GM21447 (cell line): ENCODE measurements at regions not wholly inside any gene's neighbourhood (a gene's known extent, or its start where the extent isn't known, plus 50 kb on each side); places are given as distances from the start of the nearest gene placed in this dataset.

Experiments used
- ATAC-seq: cut with Tn5 transposase; IDR thresholded peaks from one replicate; pipeline ENCODE4 v1.9.1; 2021; ENCODE audit not compliant: unreplicated experiment

DNA sequence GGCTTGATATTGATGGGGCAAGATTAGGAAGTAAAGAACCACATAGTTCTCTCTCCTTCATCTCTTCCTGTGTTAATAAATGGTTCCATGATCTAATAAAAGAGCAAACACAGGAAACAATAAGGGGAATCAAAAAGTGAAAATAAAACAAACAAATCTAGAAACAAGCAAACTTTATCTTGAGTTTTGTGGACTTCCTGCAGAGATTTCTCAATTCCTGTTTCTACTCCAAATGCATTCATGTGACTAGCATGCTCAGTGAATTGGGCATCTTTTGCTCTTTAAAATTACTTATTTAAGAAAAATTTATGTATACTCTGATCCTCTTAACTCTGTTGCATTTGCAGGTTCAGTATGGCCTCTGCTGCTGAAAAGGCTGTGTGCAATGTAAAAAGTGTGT is 682.0 kb downstream of the KCTD8 start:
- ATAC-seq, result no peak

DNA sequence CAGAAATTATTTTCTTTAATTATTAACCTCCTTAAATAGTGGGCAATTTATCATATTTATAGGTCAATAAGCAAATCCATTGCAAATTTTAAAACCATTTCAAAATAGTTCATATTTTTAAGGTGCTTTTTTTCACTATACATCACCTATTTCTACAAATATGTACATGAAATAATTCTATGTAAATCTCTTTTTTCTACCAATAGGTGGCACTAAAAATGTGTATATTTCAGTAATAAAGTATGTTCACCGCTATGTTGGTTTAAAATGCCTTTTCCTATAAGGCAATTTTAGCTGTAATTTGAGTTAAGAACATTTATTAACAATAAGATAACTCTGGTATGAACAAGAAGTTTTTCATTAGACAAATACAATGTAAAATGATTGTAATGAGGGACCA is 672.2 kb downstream of the KCTD8 start:
- no peak for ATAC-seq

DNA sequence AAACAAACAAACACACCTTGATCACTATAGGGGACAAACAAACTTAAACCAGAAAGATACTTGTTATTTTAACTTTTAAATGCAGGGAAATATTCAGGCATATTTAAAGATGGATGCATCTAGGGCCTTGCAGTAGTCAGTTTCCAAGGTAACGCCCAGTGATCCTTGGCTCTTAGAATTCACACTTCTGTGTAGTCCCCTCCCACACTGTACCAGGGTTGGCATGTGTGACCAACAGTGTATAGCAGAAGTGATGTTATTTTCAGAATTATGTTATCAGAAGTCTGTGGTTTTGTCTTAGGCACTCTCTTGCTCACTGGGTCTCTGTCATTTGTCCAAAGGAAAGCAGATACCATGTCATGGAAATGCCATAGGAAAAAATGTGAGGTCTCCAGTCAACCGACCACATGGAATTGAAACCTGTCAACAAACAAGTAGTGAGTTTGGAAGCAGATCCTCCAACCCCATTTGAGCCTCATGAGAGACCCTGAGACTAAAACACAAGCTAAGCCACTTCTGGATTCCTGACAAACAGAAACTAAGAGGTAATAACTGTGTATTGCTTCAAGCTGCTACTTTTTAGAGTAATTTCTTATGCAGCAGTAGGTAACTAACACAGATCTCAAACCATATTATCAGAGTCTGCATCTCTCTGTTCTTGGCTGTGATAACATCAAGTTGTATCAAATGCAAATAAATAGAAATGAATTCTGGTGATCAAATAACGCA is 670.3 kb downstream of the KCTD8 start:
- ATAC-seq, result no peak

DNA sequence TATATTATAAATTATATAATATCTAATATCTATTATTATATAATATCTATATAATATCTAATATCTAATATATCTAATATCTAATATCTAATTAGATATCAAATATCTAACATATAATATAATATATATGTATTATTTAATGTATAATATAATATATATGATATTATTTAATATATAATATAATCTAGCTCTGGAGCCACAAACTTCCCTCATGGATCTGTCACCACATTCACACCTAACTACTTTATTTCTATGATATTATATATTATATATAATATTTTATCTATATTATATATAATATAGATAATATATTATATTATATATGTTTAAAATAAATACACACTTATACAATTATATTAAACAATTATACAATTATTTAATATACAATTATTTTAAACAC is 667.5 kb downstream of the KCTD8 start:
- no peak for ATAC-seq

DNA sequence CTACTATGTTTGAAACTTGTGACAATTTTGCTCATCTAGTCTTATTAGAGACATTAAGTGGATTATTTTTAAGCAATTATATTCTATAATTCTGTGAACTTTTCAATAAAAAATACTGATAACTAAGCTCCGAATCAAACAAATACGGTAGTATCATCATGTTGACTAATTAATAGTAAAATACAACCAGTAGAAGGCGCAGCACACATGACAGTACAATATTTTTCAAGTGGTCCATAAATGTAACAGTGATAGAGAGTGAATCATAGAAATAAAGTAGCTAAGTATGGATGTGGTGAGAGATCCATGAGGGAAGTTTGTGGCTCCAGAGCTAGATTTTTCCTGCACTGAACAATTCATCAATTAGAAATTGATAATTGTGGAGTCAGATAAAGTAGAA is 666.2 kb downstream of the KCTD8 start:
- no peak for ATAC-seq

DNA sequence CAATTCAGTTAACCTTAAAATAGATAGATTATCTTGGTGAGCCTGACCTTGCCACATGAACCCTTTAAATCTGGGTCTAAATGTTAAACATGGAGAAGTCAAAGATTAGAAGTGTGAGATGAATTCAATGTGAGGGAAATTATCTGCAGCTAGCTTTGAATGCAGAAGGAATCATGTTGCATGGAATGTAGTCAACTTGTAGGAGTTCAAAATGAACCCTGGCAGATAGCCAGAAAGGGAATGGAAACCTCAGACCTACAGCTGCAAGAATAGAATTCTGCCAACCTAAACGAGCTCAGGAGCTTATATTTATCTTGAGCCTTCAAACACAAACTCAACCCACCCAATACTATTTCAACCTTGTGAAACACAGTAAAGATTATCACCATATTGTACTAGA is 632.5 kb downstream of the KCTD8 start:
- no peak for ATAC-seq

DNA sequence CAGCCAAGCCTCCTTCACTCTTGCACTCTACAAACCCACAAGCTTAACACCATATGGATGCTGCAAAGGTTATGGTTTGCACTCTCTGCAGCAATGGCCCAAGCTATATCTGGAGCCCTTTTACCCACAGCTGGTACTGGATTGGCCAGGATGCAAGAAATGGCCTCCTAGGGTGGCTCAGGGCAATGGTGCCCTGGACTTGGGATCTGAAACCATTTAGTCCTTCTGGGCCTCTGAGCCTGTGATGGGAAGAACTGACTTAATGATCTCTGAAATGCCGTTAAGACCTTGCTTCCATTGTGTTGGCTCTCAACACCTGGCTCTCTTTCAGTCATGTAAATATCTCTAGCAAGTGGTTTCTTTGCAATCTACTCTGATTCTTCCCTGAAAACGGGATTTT is 626.0 kb downstream of the KCTD8 start:
- ATAC-seq, result no peak

DNA sequence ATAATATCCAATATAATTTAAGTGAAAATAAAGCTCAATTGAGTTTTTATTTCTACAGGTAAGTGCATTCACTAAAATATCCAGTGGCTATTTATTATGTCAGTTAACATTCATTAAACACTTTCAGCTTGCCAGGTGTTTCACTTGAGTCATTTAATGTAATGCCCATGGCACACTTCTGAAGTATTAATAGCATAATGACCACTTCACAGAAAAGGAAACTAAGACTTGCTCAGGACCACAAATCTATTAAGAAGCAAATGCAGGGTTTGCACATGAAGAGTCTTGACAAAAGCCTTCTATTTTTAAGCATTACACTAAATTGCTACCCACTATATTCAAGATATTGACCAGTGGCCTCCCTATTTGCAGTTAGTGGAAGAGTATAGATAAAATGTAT is 612.7 kb downstream of the KCTD8 start:
- ATAC-seq, result no peak

DNA sequence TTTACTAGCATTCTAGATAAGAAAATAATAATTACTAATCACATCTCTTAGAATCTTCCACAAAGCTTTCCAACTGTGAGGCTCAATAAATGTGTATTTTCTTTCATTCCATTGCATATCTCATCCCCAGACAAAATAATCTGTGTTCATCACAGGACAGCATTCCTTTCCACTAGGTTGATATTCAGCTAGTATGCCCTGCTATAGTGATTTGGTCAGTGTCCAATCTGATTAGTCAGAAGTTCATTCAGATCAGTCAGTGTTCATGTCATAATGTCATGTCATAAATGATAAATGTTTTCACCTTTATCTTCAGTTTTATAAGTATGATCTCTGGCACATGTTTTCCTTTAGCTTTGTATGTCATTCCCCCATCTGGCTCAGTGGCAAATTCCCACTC is 611.4 kb downstream of the KCTD8 start:
- no peak for ATAC-seq

DNA sequence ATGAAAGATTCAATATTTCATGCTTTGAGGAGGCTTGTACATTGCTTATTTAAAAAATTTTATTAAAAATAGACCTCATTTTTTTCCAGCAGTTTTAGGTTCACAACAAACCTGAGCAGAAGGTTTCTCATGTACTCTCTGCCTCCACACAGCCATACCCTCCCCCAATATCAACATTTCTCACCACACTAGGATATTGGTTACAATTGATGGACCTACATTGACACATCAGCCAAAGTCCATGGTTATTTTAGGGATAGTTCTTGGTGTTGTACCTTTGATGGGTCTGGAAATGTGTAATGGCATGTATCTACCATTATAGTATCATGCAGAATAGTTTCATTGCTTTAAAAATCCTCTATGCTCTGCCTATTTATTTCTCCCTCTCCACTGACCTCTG is 611.0 kb downstream of the KCTD8 start:
- ATAC-seq, result no peak

DNA sequence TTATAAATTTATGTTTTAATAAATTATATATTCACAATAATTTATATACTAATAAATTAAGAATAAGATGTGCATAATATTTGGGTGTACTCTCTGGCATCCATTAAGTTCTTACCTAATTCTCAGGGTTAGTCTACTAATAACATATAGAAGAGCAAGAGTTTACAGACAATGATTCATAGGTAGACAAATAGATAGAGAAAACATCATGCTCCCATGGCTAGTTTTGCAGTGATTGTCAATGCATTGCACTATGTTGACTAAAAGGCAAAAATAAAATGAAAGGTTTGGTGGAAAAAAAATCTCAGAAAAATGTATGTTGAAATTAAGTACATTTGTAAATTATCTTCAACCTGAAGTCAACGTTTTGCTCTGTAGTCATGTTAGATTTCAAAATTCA is 606.0 kb downstream of the KCTD8 start:
- no peak for ATAC-seq

DNA sequence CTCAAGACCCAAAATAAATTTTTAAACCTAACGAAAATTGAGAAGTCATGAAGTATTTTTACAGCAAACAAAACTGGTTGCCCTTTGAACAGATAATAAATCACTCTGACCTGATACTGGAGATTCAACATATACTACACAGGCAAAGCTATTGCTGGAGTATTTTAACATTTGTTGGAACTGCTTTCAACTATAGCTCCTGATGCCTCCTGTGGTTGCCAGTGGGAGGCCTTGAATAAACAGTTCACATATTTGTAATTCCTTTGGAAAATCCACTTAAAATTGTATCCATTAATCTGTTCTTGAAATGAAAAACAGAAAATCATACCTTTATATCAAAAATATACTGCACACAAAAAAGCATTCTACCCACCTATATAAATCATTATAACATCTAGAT is 605.1 kb downstream of the KCTD8 start:
- ATAC-seq, result no peak

DNA sequence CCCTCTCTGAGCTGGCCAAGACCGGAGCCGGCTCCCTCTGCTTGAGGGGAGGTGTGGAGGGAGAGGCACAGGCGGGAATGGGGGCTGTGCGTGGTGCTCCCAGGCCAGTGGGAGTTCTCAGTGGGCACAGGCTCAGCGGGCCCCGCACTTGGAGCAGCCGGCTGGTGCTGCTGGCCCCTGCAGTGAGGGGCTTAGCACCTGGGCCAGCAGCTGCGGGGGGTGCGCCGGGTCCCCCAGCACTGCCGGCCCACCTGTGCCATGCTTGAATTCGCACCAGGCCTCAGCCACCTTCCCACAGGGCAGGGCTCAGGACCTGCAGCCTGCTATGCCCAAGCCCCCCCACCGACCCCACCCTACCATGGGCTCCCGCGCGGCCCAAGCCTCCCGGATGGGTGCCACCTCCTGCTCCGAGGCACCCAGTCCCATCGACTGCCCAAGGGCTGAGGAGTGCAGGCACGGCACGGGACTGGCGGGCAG is 602.5 kb downstream of the KCTD8 start:
- no peak for ATAC-seq

DNA sequence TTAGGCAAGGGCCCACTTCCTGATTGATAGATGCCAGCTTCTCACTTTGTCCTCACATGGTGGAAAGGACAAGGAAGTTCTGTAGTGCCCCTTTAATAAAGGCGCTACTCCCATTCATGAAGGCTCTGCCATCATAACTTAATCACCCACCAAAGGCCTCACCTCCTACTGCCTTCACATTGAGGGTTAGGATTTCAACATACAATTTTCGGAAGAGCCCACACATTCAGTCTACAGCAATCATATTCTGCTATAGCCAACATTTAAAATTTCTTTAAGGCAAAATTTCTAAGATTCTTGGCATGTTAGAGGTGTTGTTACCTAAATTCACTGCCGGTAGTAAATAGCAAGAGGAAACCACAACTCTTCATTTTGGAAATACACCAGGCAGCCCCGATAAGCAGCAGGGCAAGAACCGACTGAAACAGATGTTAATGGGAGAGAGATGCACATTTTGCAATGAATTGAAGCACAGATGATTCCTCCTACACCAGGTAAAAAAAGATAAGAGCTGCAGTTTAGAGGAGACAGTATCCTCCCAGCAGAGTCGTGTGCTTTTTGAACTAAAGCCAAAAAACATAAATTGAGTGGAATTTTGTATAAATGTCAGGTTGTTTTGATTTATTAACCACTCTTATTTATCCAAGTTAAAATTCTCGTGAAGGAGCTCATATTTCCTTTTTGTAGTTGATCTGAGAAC is 594.9 kb downstream of the KCTD8 start:
- ATAC-seq, result no peak

DNA sequence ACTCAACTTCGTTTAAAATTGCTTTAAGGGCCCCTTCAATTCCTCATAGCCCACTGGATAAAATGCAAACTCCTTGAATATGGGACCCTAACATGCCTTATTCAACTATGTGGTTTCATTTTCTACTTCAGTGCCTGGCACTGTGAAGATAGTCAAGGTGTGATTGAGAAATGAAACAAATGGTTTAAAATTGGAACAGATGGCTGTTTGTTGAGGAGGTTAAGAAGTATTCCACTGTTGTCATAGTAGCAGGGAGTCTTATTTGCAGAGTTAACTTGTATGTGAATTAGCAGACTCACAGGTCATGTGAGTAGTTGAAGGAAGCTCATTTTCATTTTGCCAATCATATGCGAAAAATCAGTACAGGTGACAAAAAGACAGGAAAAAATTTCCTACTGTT is 593.3 kb downstream of the KCTD8 start:
- ATAC-seq, result no peak

DNA sequence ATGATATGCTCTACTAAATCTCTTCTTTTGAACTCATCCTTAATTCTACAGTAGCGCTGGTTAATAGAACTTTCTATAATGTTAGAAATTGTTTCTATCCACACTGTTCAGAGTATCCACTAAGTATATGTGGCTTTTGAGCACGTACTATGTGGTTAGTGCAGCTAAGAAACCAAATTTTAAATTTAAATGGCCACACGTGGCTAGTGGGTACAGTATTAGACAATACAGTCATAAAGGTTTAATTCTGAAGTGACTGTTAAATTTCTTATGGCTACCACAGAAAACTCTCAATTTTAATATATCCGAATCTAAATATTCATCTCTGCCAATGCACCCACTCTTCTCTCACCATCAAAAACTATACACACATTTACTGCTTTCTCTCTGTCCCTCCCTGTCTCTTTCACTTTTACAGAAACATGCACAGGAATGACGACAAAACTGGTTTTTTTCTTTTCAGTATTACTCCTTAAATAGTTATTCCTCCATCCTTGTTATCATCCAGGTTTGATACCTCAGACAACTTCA is 583.9 kb downstream of the KCTD8 start:
- ATAC-seq, result no peak

DNA sequence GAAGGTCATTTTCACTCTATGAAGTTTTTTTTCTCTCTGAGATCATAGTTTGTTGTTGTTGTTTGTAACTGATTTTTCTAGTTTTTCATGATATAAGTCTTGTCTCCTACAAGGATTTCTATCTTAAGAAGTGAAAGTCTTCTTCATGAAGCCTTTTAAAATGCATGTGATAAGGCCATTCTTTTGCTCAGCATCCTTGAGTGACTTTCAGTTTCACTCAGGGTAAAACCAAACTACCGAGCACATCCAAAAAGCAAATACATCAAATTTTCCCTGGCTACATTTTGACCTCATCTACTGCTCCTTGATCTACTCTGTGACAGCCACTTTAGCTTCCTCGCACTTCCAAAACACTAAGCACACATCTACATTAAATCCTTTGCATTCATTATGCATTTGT is 580.7 kb downstream of the KCTD8 start:
- no peak for ATAC-seq

DNA sequence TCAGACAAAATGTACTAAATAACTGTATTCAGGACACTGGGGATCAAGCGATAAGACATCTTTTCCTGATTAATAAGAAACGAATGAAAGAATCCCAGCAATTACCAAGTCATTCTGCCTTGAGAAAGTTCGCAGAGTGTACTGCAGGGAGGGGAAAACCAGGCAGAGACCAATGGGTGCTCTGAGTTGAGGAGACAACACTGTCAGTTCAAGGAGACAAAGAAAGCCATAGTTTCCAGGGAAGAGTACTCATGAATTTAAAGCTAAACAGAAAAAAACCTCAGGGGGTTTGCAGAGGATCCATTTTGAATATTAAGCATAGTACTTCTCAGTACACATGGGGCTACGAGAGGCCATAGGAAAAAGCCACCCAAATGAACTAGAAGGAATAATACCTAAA is 573.0 kb downstream of the KCTD8 start:
- ATAC-seq, result no peak

DNA sequence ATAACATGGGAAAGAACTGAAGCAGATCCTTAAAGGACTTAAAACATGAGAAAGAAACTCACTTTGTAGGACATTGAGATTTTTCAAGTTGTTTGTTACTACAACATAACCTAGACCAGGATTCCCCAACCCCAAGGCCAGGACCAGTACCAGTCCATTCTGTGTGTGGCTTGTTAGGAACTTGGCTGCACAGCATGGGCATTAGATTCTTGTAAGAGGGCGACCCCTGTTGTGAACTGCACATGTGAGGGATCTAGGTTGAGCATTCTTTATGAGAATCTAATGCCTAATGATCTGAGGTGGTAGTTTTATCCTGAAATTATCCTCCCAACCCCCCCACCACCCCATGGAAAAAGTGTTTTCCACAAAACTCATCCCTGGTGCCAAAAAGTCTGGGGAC is 566.1 kb downstream of the KCTD8 start:
- no peak for ATAC-seq

DNA sequence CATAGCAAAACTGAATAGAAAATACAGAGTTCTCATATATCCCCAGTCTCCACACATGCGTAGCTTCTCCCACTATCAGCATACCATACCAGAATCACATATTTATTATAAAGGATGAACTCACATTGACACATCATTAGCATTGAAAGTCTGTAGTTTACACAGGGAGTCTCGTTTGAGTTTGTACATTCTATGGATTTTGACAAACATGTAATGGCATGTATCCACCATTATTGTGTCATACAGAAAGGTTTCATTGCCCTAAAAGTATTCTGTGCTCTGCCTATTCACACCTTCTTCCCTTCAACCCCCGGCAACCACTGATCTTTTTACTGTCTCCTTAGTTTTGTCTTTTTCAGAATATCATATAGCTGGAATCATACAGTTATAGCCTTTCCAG is 562.4 kb downstream of the KCTD8 start:
- no peak for ATAC-seq

DNA sequence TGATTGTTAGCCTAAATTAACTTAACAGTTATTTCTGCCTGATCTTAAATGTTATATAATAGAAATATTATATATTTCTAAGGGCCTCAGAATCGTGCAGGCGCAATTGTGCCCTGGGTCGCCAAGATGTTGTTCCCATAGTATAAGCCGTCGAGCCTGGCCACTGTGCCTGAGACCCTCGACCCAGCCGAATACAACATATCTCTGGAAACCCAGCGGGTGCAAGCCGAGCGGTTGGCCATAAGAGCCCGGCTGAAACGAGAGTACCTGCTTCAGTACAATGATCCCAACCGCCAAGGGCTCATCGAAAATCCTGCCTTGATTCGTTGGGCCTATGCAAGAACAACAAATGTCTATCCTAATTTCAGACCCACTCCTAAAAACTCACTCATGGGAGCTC is 549.8 kb downstream of the KCTD8 start:
- no peak for ATAC-seq

DNA sequence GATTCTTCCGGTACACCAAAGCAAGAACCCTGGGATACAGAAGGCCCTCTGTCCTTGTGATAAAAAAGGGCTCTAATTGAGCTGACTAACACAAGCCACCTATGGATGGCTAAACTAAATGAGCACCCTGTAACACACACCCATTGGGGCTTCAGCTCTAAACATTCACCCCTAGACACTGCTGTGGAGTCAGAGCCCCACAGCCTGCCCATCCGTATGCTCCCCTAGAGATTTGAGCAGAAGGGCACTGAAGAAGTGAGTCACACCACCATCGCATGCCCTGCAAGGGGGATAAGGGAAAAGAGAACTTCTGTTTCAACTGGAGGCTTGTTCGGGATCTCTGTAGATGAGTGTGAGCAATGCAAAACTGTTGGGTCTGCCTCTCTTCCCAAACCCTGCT is 545.2 kb downstream of the KCTD8 start:
- no peak for ATAC-seq

DNA sequence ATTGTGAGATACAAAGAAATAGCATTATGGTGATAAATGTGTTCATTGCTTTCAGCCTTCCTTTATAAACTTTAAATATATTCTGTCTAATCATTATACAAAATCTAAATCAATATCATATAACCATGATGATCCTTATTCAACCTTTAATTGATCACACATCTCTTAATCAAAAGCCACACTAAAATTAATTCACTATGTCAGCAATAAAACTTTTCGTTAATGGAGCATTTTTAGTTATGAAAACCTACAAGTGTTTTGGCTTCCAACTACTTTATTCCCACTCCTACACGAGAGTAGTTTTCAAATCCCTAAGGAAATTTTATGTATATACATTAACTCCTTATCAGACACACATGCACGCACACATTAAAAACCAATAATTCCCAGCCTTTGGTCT is 530.2 kb downstream of the KCTD8 start:
- no peak for ATAC-seq
